HepG2 (cell line): ENCODE measurements at regions not wholly inside any gene's neighbourhood (a gene's known extent, or its start where the extent isn't known, plus 50 kb on each side); places are given as distances from the start of the nearest gene placed in this dataset.

Source experiments
- ATAC-seq: fragments of 200-7000 bp; cut with Tn5 transposase; 3 replicates; pipeline ENCODE4 v1.9.1; 2020; ENCODE audit warnings: mild to moderate bottlenecking, moderate library complexity
- BruUV-seq: library from RNA; stranded (reverse); fragments of 400-500 nt; replicated peaks from 2 replicates; lab custom pipeline; 2021; lab: Mats Ljungman, UMichigan
- CTCF ChIA-PET: fragments of 300-600 bp; formaldehyde crosslinking; extraction: SDS; loops from one replicate; lab custom pipeline; 2021; ENCODE audit warnings: low total read pairs, inconsistent platforms, low intra/inter-chr PET ratio; lab: Yijun Ruan, JAX
- POLR2A ChIA-PET: fragments of 350-600 bp; sonication (Branson Sonifier 250); formaldehyde crosslinking; loops from one replicate; lab custom pipeline; 2020; ENCODE audit warnings: antibody characterized with exemption, inconsistent platforms; lab: Yijun Ruan, JAX
- DNase-seq: peaks from one replicate; pipeline ENCODE4 v3.0.0-alpha.2; 2015; ENCODE audit warnings: low spot score
- FAIRE-seq: peaks from 3 replicates; lab custom pipeline; 2011; peaks lifted over from hg19 to GRCh38; lab: Jason Lieb, UNC
- H2AFZ ChIP-seq: one replicate; pipeline ENCODE4 v1.6.1; 2011; ENCODE audit warnings: low read length, inconsistent platforms
- H3K27ac ChIP-seq: fragments of 300-600 bp; 3 replicates; pipeline ENCODE4 v1.8.0; 2011; ENCODE audit warnings: mixed run types, mild to moderate bottlenecking, mixed read lengths, low read length, inconsistent platforms; ENCODE audit not compliant: insufficient read depth; ENCODE audit errors: extremely low read length
- H3K27me3 ChIP-seq, 2 experiments: fragments of 200-600 bp in 1 of 2; 2 replicates in 1 of 2; 3 replicates in 1 of 2; pipeline versions ENCODE4 v1.6.0 to v1.8.0; 2011; ENCODE audit warnings: low read length in 2 of 2, mild to moderate bottlenecking in 2 of 2, moderate library complexity in 2 of 2, inconsistent platforms in 1 of 2; ENCODE audit not compliant: insufficient read depth in 2 of 2, control insufficient read depth in 1 of 2
- H3K36me3 ChIP-seq, 2 experiments: fragments of 200-600 bp in 1 of 2; replicated peaks in 1 of 2; 2 replicates in 1 of 2; 3 replicates in 1 of 2; pipeline versions ENCODE4 v1.5.1 to v1.8.0; 2011; ENCODE audit warnings: low read length in 2 of 2, inconsistent platforms in 1 of 2; ENCODE audit not compliant: insufficient read depth in 2 of 2, control insufficient read depth in 1 of 2
- H3K4me1 ChIP-seq: 2 replicates; pipeline ENCODE4 v1.5.1; 2012; ENCODE audit warnings: low read length, inconsistent platforms; ENCODE audit not compliant: insufficient read depth
- H3K4me2 ChIP-seq: 2 replicates; pipeline ENCODE4 v1.6.0; 2011; ENCODE audit warnings: low read depth, low read length, inconsistent platforms
- H3K4me3 ChIP-seq, 3 experiments: fragments of 200-600 bp in 1 of 3; sonication (generic), shearing (Covaris generic) in 1 of 3; replicated peaks in 1 of 3; 2 replicates each; pipeline ENCODE4 v1.5.1; 2011 to 2016; ENCODE audit warnings: low read length in 3 of 3, inconsistent platforms in 2 of 3, low read depth in 2 of 3, mild to moderate bottlenecking in 2 of 3, control low read depth in 1 of 3, mixed read lengths in 1 of 3; ENCODE audit not compliant: insufficient read depth in 1 of 3
- H3K79me2 ChIP-seq: one replicate; pipeline ENCODE4 v1.6.1; 2011; ENCODE audit warnings: low read length, inconsistent platforms; ENCODE audit not compliant: insufficient read depth
- H3K9ac ChIP-seq: 2 replicates; pipeline ENCODE4 v1.6.0; 2011; ENCODE audit warnings: mild to moderate bottlenecking, low read depth, low read length, inconsistent platforms; ENCODE audit not compliant: insufficient read depth
- H3K9me3 ChIP-seq: 2 replicates; pipeline ENCODE4 v1.5.1; 2012; ENCODE audit warnings: mild to moderate bottlenecking, low read length
- H4K20me1 ChIP-seq: 2 replicates; pipeline ENCODE4 v1.6.0; 2011; ENCODE audit warnings: inconsistent platforms, mild to moderate bottlenecking, low read length, moderate library complexity; ENCODE audit not compliant: insufficient read depth
- CREM ChIP-seq, 2 experiments: sonication (generic) in 1 of 2; formaldehyde crosslinking in 1 of 2; IDR thresholded peaks; 2 replicates each; pipeline versions ENCODE4 v1.4.0 to v1.6.1; 2016 to 2020; ENCODE audit warnings: antibody characterized with exemption in 1 of 2, mild to moderate bottlenecking in 1 of 2, missing genetic modification reagents in 1 of 2
- MED8 ChIP-seq: sonication (generic); formaldehyde crosslinking; IDR thresholded peaks from 2 replicates; pipeline ENCODE4 v1.8.1; 2023; ENCODE audit warnings: mild to moderate bottlenecking, missing genetic modification reagents; ENCODE audit not compliant: insufficient replicate concordance
- NR2C2 ChIP-seq: sonication (generic); formaldehyde crosslinking; IDR thresholded peaks from 2 replicates; pipeline ENCODE4 v1.4.0; 2020; ENCODE audit warnings: missing genetic modification reagents, mild to moderate bottlenecking, moderate library complexity, borderline replicate concordance
- PHF21A ChIP-seq: sonication (generic); formaldehyde crosslinking; IDR thresholded peaks from 2 replicates; pipeline ENCODE4 v1.5.0; 2020; ENCODE audit warnings: mild to moderate bottlenecking, missing genetic modification reagents
- PLRG1 ChIP-seq: fragments of 450-650 bp; conservative IDR thresholded peaks from 2 replicates; pipeline ENCODE4 v1.6.1; 2016
- SATB2 ChIP-seq: sonication (generic); formaldehyde crosslinking; IDR thresholded peaks from 2 replicates; pipeline ENCODE4 v1.5.0; 2020; ENCODE audit warnings: missing genetic modification reagents
- SOX5 ChIP-seq: IDR thresholded peaks from 2 replicates; pipeline ENCODE4 v1.6.1; 2016; ENCODE audit warnings: borderline replicate concordance
- ZFP82 ChIP-seq: sonication (generic); formaldehyde crosslinking; IDR thresholded peaks from 2 replicates; pipeline ENCODE4 v1.5.1; 2020; ENCODE audit warnings: mild to moderate bottlenecking, missing genetic modification reagents, borderline replicate concordance
- ZMYM3 ChIP-seq: sonication (generic); formaldehyde crosslinking; IDR thresholded peaks from 2 replicates; pipeline ENCODE4 v1.5.1; 2020; ENCODE audit warnings: mild to moderate bottlenecking, missing genetic modification reagents
- ZNF160 ChIP-seq: sonication (generic); formaldehyde crosslinking; IDR thresholded peaks from 2 replicates; pipeline ENCODE4 v1.8.0; 2022; ENCODE audit warnings: mild to moderate bottlenecking, inconsistent platforms, missing genetic modification reagents
- ZNF431 ChIP-seq: sonication (generic); formaldehyde crosslinking; IDR thresholded peaks from 2 replicates; pipeline ENCODE4 v1.9.0; 2022; ENCODE audit warnings: missing genetic modification reagents, low read depth, mild to moderate bottlenecking, borderline replicate concordance
- ZNF510 ChIP-seq: sonication (generic); formaldehyde crosslinking; IDR thresholded peaks from 2 replicates; pipeline ENCODE4 v1.4.0; 2020; ENCODE audit warnings: low read depth, mild to moderate bottlenecking, missing genetic modification reagents
- ZNF605 ChIP-seq: sonication (generic); formaldehyde crosslinking; IDR thresholded peaks from 2 replicates; pipeline ENCODE4 v1.8.0; 2022; ENCODE audit warnings: mild to moderate bottlenecking, missing genetic modification reagents
- ZNF761 ChIP-seq: sonication (generic); formaldehyde crosslinking; conservative IDR thresholded peaks from 2 replicates; pipeline ENCODE4 v1.4.0; 2020; ENCODE audit warnings: mild to moderate bottlenecking, missing genetic modification reagents
- ZSCAN20 ChIP-seq: sonication (generic); formaldehyde crosslinking; IDR thresholded peaks from 2 replicates; pipeline ENCODE4 v1.4.0; 2020; ENCODE audit warnings: missing genetic modification reagents, mild to moderate bottlenecking, borderline replicate concordance
- WGBS: methylation state at CpG from one replicate; pipeline ENCODE4 v1.1.6; 2017; ENCODE audit warnings: low lambda C conversion rate; 5-methylcytosine and 5-hydroxymethylcytosine counted together
- in situ Hi-C: cut with HindIII; loops from 2 replicates; pipeline ENCODE4 v1.10.0; 2017; ENCODE audit warnings: low pct_unique_long_range_greater_than_20kb; ENCODE audit not compliant: extremely low pct_ligation_motif_present
- intact Hi-C: fragments of 100-400 bp; cut with micrococcal nuclease; formaldehyde crosslinking; loops from one replicate; pipeline ENCODE4 v1.10.0; 2022; ENCODE audit not compliant: unreplicated experiment
- TF ChIP-seq, protein P1 (sequence below): sonication (generic); formaldehyde crosslinking; IDR thresholded peaks from 2 replicates; pipeline ENCODE4 v1.4.0; 2020; ENCODE audit warnings: missing genetic modification reagents, borderline replicate concordance
- TF ChIP-seq, protein P2 (sequence below): sonication (generic); formaldehyde crosslinking; IDR thresholded peaks from 2 replicates; pipeline ENCODE4 v1.9.0; 2021; ENCODE audit warnings: missing genetic modification reagents, mild to moderate bottlenecking, borderline replicate concordance
- TF ChIP-seq, protein P3 (sequence below): sonication (generic); formaldehyde crosslinking; IDR thresholded peaks from 2 replicates; pipeline ENCODE4 v1.4.0; 2020; ENCODE audit warnings: low read depth, mild to moderate bottlenecking, missing genetic modification reagents

DNA sequence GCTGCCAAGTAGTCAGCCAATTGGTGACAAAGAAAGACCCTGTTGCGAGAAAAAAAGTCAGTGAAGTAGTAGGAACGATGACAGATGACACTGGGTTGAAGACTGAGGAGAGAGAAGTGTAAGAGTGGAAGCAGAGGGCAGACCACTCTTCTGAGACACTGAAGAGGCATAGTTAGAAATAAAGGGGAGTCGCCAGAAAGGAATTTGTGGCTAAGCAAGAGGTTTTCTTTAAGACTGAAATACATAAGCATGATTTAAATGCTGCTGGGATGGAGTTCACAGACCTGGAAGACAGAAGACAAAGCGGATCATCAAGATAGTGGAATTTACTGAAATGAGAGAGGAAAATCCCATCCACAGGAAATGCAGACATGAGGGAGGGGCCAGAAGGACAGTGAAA is 56.2 kb upstream of the USPL1 start (continued):
- no peak for TF ChIP-seq SOX5 (CRISPR knock-in tag)
- TF ChIP-seq ZNF605 (CRISPR knock-in tag) = no peak
- no peak for TF ChIP-seq ZNF761 (CRISPR knock-in tag)
- TF ChIP-seq ZFP82 (CRISPR knock-in tag) = no peak
- TF ChIP-seq, protein P1, sequence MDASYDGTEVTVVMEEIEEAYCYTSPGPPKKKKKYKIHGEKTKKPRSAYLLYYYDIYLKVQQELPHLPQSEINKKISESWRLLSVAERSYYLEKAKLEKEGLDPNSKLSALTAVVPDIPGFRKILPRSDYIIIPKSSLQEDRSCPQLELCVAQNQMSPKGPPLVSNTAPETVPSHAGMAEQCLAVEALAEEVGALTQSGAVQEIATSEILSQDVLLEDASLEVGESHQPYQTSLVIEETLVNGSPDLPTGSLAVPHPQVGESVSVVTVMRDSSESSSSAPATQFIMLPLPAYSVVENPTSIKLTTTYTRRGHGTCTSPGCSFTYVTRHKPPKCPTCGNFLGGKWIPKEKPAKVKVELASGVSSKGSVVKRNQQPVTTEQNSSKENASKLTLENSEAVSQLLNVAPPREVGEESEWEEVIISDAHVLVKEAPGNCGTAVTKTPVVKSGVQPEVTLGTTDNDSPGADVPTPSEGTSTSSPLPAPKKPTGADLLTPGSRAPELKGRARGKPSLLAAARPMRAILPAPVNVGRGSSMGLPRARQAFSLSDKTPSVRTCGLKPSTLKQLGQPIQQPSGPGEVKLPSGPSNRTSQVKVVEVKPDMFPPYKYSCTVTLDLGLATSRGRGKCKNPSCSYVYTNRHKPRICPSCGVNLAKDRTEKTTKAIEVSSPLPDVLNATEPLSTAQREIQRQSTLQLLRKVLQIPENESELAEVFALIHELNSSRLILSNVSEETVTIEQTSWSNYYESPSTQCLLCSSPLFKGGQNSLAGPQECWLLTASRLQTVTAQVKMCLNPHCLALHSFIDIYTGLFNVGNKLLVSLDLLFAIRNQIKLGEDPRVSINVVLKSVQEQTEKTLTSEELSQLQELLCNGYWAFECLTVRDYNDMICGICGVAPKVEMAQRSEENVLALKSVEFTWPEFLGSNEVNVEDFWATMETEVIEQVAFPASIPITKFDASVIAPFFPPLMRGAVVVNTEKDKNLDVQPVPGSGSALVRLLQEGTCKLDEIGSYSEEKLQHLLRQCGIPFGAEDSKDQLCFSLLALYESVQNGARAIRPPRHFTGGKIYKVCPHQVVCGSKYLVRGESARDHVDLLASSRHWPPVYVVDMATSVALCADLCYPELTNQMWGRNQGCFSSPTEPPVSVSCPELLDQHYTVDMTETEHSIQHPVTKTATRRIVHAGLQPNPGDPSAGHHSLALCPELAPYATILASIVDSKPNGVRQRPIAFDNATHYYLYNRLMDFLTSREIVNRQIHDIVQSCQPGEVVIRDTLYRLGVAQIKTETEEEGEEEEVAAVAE (CRISPR knock-in tag) = no peak

DNA sequence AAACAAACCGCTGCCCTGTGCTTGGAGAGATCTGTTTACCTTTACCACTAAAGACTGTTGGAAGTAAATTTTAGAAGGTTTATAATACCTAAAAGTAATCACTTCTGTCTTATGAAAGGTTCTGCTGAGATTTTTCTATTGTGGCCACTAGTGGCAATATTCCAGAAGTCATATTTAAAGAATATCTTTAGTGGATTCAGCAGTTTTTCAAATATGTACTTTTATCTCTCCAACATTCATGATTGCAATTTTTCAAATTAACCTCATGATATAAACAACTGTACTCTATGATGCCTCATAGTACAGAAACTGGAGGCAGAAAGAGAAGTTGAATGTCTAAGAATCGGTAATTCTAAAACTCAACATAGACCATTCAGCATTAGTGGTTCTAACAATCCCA is 53.2 kb upstream of the USPL1 start:
- 25% methylated on average over 2 of the region's 2 CpGs for WGBS
- no TSS peak for BruUV-seq
- in situ Hi-C loops = no loop called here
- intact Hi-C loops = no loop called here
- TF ChIP-seq CREM (IDR thresholded peaks at IDR 0.05) = no peak
- no peak for TF ChIP-seq CREM (CRISPR knock-in tag; IDR thresholded peaks at IDR 0.05)
- TF ChIP-seq, protein P2, sequence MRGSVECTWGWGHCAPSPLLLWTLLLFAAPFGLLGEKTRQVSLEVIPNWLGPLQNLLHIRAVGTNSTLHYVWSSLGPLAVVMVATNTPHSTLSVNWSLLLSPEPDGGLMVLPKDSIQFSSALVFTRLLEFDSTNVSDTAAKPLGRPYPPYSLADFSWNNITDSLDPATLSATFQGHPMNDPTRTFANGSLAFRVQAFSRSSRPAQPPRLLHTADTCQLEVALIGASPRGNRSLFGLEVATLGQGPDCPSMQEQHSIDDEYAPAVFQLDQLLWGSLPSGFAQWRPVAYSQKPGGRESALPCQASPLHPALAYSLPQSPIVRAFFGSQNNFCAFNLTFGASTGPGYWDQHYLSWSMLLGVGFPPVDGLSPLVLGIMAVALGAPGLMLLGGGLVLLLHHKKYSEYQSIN (CRISPR knock-in tag) = no peak
- TF ChIP-seq ZNF160 (CRISPR knock-in tag) = no peak
- TF ChIP-seq ZSCAN20 (CRISPR knock-in tag) = no peak
- no peak for TF ChIP-seq PLRG1
- no peak for TF ChIP-seq ZMYM3
- no peak for TF ChIP-seq PHF21A (CRISPR knock-in tag)
- TF ChIP-seq, protein P3, sequence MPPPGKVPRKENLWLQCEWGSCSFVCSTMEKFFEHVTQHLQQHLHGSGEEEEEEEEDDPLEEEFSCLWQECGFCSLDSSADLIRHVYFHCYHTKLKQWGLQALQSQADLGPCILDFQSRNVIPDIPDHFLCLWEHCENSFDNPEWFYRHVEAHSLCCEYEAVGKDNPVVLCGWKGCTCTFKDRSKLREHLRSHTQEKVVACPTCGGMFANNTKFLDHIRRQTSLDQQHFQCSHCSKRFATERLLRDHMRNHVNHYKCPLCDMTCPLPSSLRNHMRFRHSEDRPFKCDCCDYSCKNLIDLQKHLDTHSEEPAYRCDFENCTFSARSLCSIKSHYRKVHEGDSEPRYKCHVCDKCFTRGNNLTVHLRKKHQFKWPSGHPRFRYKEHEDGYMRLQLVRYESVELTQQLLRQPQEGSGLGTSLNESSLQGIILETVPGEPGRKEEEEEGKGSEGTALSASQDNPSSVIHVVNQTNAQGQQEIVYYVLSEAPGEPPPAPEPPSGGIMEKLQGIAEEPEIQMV (CRISPR knock-in tag) = no peak
- TF ChIP-seq ZNF431 (CRISPR knock-in tag) = no peak
- no peak for TF ChIP-seq SATB2 (CRISPR knock-in tag)
- no peak for TF ChIP-seq NR2C2 (CRISPR knock-in tag)
- TF ChIP-seq MED8 (CRISPR knock-in tag) = no peak
- TF ChIP-seq ZNF510 (CRISPR knock-in tag) = no peak
- no peaks in the 10 kb centered on the region; a peak in 1 of 5 replicates for H3K27me3 ChIP-seq
- ChIA-PET POLR2A (no interaction called here), CTCF (no interaction called here)
- no peak overlapping the region for H3K4me3 ChIP-seq
- no peak overlapping the region for H3K9ac ChIP-seq
- H3K27ac ChIP-seq = no peak overlapping the region
- no peak for DNase-seq
- H3K9me3 ChIP-seq = no peaks in the 10 kb centered on the region
- no peak overlapping the region for H3K4me2 ChIP-seq
- H3K4me1 ChIP-seq = peaks cover under 1% of the 10 kb centered on the region; the same call in 1 of the 2 replicates
- no peak overlapping the region for H2AFZ ChIP-seq
- H3K36me3 ChIP-seq = no peaks in the 10 kb centered on the region
- H4K20me1 ChIP-seq = no peaks in the 10 kb centered on the region
- H3K79me2 ChIP-seq = no peaks in the 10 kb centered on the region
- no peak for FAIRE-seq
- no peak for ATAC-seq
